Gastrocnemius medialis (tissue), 4 donors: ENCODE measurements at regions not wholly inside any gene's neighbourhood (a gene's known extent, or its start where the extent isn't known, plus 50 kb on each side); places are given as distances from the start of the nearest gene placed in this dataset.

Experiments
- CTCF ChIP-seq, 5 experiments: fragments of 450-650 bp in 3 of 5; fragments of 200-600 bp in 2 of 5; sonication (generic) in 2 of 5; IDR thresholded peaks in 4 of 5; conservative IDR thresholded peaks in 1 of 5; 1 replicate in 4 of 5; 2 replicates in 1 of 5; pipeline ENCODE4 v1.5.1; 2016 to 2019; ENCODE audit warnings: antibody characterized with exemption in 5 of 5, mild to moderate bottlenecking in 3 of 5, moderate library complexity in 3 of 5
- POLR2A ChIP-seq, 2 donors: fragments of 450-650 bp; IDR thresholded peaks; one replicate each; pipeline ENCODE4 v1.6.1; 2017; ENCODE audit warnings: antibody characterized with exemption in 2 of 2, mild to moderate bottlenecking in 2 of 2, moderate library complexity in 2 of 2

GRCh38 chr13:50572129-50572528 is 271.4 kb downstream of the DLEU7 start:
- TF ChIP-seq POLR2A (IDR thresholded peaks at IDR 0.05) (no peak), CTCF (IDR thresholded peaks at IDR 0.05 in 4 of 5, conservative IDR thresholded peaks at IDR 0.05 in 1 of 5) (no peak)
